Neural progenitor cell (in vitro differentiated cells): ENCODE measurements at regions not wholly inside any gene's neighbourhood (a gene's known extent, or its start where the extent isn't known, plus 50 kb on each side); places are given as distances from the start of the nearest gene placed in this dataset.

Source experiments
- DNase-seq: peaks from one replicate; pipeline ENCODE4 v3.0.0-alpha.2; 2016; ENCODE audit warnings: low spot score
- H2AFZ ChIP-seq: fragments of 200-600 bp; sonication (generic); replicated peaks from 2 replicates; pipeline ENCODE4 v1.6.1; 2016; ENCODE audit warnings: antibody characterized with exemption
- H3F3A ChIP-seq: fragments of 200-600 bp; sonication (generic); 2 replicates; pipeline ENCODE4 v1.6.1; 2016; ENCODE audit warnings: antibody characterized with exemption, low read depth
- H3K27ac ChIP-seq: fragments of 200-600 bp; sonication (generic); 2 replicates; pipeline ENCODE4 v1.5.1; 2016; ENCODE audit warnings: mild to moderate bottlenecking
- H3K27me3 ChIP-seq: fragments of 200-600 bp; sonication (generic); 2 replicates; pipeline ENCODE4 v1.6.1; 2016; ENCODE audit warnings: mild to moderate bottlenecking, moderate library complexity
- H3K36me3 ChIP-seq: fragments of 200-600 bp; sonication (generic); 2 replicates; pipeline ENCODE4 v1.5.1; 2016
- H3K4me1 ChIP-seq: fragments of 200-600 bp; sonication (generic); 2 replicates; pipeline ENCODE4 v1.6.1; 2016; ENCODE audit warnings: mixed run types
- H3K4me2 ChIP-seq: fragments of 200-600 bp; sonication (generic); 2 replicates; pipeline ENCODE4 v1.6.1; 2016
- H3K4me3 ChIP-seq: fragments of 200-600 bp; sonication (generic); 2 replicates; pipeline ENCODE4 v1.5.1; 2016
- H3K79me2 ChIP-seq: fragments of 200-600 bp; sonication (generic); 2 replicates; pipeline ENCODE4 v1.6.1; 2016; ENCODE audit warnings: low read depth
- H3K9ac ChIP-seq: fragments of 200-600 bp; sonication (generic); 2 replicates; pipeline ENCODE4 v1.6.1; 2016
- H3K9me3 ChIP-seq: fragments of 200-600 bp; sonication (generic); 2 replicates; pipeline ENCODE4 v1.5.1; 2016; ENCODE audit warnings: low read depth
- H4K20me1 ChIP-seq: fragments of 200-600 bp; sonication (generic); 2 replicates; pipeline ENCODE4 v1.6.1; 2016; ENCODE audit warnings: low read depth
- H3K27ac Mint-ChIP-seq: 3 replicates; pipeline ENCODE4 v1.8.0; 2021; ENCODE audit warnings: mixed read lengths
- H3K27me3 Mint-ChIP-seq: 2 replicates; pipeline ENCODE4 v1.8.0; 2022; ENCODE audit warnings: low read depth, mild to moderate bottlenecking, inconsistent platforms, moderate library complexity, mixed read lengths; ENCODE audit not compliant: insufficient read depth
- H3K36me3 Mint-ChIP-seq: 3 replicates; pipeline ENCODE4 v1.8.0; 2021; ENCODE audit warnings: mixed read lengths
- H3K4me1 Mint-ChIP-seq: 3 replicates; pipeline ENCODE4 v1.8.0; 2021; ENCODE audit warnings: mixed read lengths
- H3K4me3 Mint-ChIP-seq: 3 replicates; pipeline ENCODE4 v1.8.0; 2021; ENCODE audit warnings: mild to moderate bottlenecking, moderate library complexity, mixed read lengths
- H3K9me3 Mint-ChIP-seq: 3 replicates; pipeline ENCODE4 v1.8.0; 2020; ENCODE audit warnings: mixed read lengths
- CTCF ChIP-seq: fragments of 200-600 bp; sonication (generic); IDR thresholded peaks from 2 replicates; pipeline ENCODE4 v1.5.1; 2017; ENCODE audit warnings: antibody characterized with exemption, mild to moderate bottlenecking
- EZH2 ChIP-seq: fragments of 200-600 bp; sonication (generic); IDR thresholded peaks from 2 replicates; pipeline ENCODE4 v1.6.1; 2017; ENCODE audit warnings: antibody characterized with exemption, mild to moderate bottlenecking, moderate library complexity
- EZH2phosphoT487 ChIP-seq: fragments of 200-600 bp; sonication (generic); IDR thresholded peaks from 2 replicates; pipeline ENCODE4 v1.6.1; 2017; ENCODE audit warnings: antibody characterized with exemption

- Histone ChIP-seq H3K9ac (no peak overlapping the region), H4K20me1 (no peaks in the 10 kb centered on the region), H3F3A (no peaks in the 10 kb centered on the region), H3K4me1 (no peaks in the 10 kb centered on the region), H3K27ac (no peak overlapping the region), H3K9me3 (no peaks in the 10 kb centered on the region), H2AFZ (no peak overlapping the region), H3K79me2 (no peaks in the 10 kb centered on the region), H3K36me3 (no peaks in the 10 kb centered on the region), H3K27me3 (no peaks in the 10 kb centered on the region), H3K4me3 (no peak overlapping the region), H3K4me2 (no peak overlapping the region)
- Mint-ChIP-seq H3K36me3 (no peaks in the 10 kb centered on the region), H3K4me1 (peaks cover 11% of the 10 kb centered on the region), H3K27ac (no peak overlapping the region), H3K9me3 (peaks cover 3% of the 10 kb centered on the region), H3K27me3 (peaks cover 9% of the 10 kb centered on the region), H3K4me3 (no peak overlapping the region)
- TF ChIP-seq CTCF: no peak
- TF ChIP-seq EZH2phosphoT487: no peak
- TF ChIP-seq EZH2: no peak
- no peak for DNase-seq
Measured at GRCh38 chr15:69760890-69761568, 308.4 kb downstream of the RPLP1 start.

GRCh38 chr15:69762373-69763148, 309.9 kb downstream of the RPLP1 start:
- Histone ChIP-seq H3K4me1 (no peaks in the 10 kb centered on the region), H2AFZ (no peak overlapping the region), H3F3A (no peaks in the 10 kb centered on the region), H3K79me2 (no peaks in the 10 kb centered on the region), H3K27me3 (no peaks in the 10 kb centered on the region), H3K9ac (no peak overlapping the region), H3K27ac (no peak overlapping the region), H3K36me3 (no peaks in the 10 kb centered on the region), H3K9me3 (peaks cover 7% of the 10 kb centered on the region), H3K4me2 (no peak overlapping the region), H4K20me1 (no peaks in the 10 kb centered on the region), H3K4me3 (no peak overlapping the region)
- Mint-ChIP-seq H3K4me3 (no peak overlapping the region), H3K27me3 (peaks cover 12% of the 10 kb centered on the region), H3K36me3 (no peaks in the 10 kb centered on the region), H3K9me3 (peaks cover 7% of the 10 kb centered on the region), H3K27ac (no peak overlapping the region), H3K4me1 (peaks cover 11% of the 10 kb centered on the region)
- TF ChIP-seq CTCF: peak; percentile 64
- TF ChIP-seq EZH2: no peak
- peak; percentile 60 for DNase-seq

- no peak overlapping the region for H2AFZ ChIP-seq
- Mint-ChIP-seq H3K27me3 (peaks cover 12% of the 10 kb centered on the region), H3K4me1 (peaks cover 10% of the 10 kb centered on the region), H3K36me3 (no peaks in the 10 kb centered on the region), H3K27ac (no peak overlapping the region), H3K4me3 (no peak overlapping the region), H3K9me3 (peaks cover 12% of the 10 kb centered on the region)
- no peak overlapping the region for H3K9ac ChIP-seq
- H3K36me3 ChIP-seq: no peaks in the 10 kb centered on the region
- no peaks in the 10 kb centered on the region for H3K79me2 ChIP-seq
- H3K27ac ChIP-seq: no peak overlapping the region
- H3K4me2 ChIP-seq: no peak overlapping the region
- TF ChIP-seq CTCF (no peak), EZH2 (no peak), EZH2phosphoT487 (no peak)
- H3K27me3 ChIP-seq: no peaks in the 10 kb centered on the region
- no peak overlapping the region for H3K4me3 ChIP-seq
- H3K4me1 ChIP-seq: peaks cover 2% of the 10 kb centered on the region
- H3F3A ChIP-seq: no peaks in the 10 kb centered on the region
- no peaks in the 10 kb centered on the region for H4K20me1 ChIP-seq
- peaks cover 7% of the 10 kb centered on the region for H3K9me3 ChIP-seq
- no peak for DNase-seq
Measured at GRCh38 chr15:69763831-69764230, 311.2 kb downstream of the RPLP1 start.
